NCI-H524 (cell line): ENCODE measurements at regions not wholly inside any gene's neighbourhood (a gene's known extent, or its start where the extent isn't known, plus 50 kb on each side); places are given as distances from the start of the nearest gene placed in this dataset.
"Not testable (repeated sequence)": the region's sequence is repeated elsewhere in the genome, so short reads cannot be mapped to it uniquely, and the experiment has no call there.

ENCODE experiments used
- DNase-seq, 2 experiments: peaks; one replicate each; lab custom pipeline; 2025; lab: John Stamatoyannopoulos, UW

DNA sequence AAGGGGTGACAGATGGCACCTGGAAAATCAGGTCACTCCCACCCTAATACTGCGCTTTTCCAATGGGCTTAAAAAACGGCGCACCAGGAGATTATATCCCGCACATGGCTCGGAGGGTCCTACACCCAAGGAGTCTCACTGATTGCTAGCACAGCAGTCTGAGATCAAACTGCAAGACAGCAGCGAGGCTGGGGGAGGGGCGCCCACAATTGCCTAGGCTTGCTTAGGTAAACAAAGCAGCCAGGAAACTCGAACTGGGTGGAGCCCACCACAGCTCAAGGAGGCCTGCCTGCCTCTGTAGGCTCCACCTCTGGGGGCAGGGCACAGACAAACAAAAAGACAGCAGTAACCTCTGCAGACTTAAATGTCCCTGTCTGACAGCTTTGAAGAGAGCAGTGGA is 205.7 kb upstream of the HTR1E start:
- DNase-seq = not testable (repeated sequence)

DNA sequence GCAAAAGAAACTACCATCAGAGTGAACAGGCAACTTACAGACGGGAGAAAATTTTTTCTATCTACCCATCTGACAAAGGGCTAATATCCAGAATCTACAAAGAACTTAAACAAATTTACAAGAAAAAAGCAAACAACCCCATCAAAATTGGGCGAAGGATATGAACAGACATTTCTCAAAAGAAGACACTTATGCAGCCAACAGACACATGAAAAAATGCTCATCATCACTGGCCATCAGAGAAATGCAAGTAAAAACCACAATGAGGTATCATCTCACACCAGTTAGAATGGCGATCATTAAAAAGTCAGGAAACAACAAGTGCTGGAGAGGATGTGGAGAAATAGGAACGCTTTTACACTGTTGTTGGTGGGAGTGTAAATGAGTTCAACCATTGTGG is 206.6 kb upstream of the HTR1E start:
- DNase-seq = not testable (repeated sequence)

DNA sequence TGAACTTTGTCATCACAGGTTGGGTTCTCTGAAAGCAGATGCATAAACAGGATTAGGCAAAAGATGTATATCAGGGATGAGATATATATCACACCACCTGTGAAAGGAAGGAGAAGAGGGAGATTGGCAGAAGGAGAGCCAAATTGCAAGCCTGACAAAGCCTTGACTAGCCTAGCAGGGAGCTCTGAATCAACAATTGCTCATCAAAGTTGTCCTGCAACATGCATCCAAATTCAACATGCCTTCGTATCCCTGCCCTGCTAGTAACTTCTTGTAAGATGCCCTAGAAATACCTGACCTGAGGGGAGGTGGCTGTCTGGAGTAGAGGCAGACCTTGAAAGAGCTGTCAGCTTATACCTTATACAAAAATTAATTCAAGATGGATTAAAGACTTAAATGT is 207.1 kb upstream of the HTR1E start:
- no peak for DNase-seq

DNA sequence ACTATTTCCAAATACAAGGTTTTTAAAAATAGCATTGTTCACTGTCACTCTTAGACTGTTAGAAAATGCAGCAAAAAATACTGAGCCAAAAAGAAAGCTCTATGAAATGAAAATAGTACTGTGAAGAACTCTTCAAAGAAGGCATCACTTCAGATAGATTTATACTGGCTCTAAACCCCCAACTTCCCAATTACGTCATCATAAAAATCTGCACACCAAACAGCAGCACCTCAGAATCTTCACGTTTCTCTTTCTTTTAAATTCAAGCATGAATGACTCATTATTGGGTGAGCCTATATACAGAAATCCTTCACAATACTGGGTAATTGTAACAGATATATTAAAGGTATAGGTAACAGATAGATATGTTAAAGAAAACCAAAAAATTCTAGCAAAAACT is 208.4 kb upstream of the HTR1E start:
- DNase-seq = no peak

DNA sequence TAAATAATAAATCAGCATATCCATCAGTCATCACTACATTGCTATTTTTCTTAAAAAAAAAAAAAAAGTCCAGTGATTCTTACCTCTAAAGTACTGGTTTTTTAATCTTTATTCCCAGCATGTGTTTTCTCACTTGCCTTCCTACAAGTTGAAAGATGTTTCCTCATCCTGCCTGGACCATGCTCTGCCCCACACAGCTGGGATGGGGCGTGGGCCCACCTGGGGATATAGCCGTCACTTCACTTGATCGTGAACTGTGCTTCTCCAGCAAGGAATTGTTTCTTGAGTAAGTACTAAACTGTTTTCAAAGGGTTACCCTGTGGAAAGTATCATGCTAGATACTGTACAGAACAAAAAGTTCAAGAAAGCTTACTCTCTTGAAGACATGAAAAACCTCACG is 212.6 kb upstream of the HTR1E start:
- no peak for DNase-seq

DNA sequence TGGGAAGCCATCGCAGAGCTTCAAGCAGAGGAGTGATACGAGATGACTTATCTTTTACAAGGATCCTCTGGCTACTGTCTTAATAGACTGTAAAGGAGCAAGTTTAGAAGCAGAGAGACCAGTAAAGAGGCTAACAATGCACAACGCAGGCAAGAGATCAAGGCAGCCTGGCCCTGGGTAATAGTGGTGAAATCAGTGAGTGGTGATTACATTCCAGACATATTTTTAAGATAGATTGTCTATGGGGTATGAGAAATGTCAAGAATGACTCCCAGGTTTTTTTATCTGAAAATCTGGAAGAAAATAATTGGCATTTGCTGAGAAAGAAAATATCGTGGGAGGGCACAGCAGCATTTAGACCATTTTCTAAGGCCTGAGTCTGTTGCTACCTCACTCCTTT is 213.6 kb upstream of the HTR1E start:
- no peak for DNase-seq

DNA sequence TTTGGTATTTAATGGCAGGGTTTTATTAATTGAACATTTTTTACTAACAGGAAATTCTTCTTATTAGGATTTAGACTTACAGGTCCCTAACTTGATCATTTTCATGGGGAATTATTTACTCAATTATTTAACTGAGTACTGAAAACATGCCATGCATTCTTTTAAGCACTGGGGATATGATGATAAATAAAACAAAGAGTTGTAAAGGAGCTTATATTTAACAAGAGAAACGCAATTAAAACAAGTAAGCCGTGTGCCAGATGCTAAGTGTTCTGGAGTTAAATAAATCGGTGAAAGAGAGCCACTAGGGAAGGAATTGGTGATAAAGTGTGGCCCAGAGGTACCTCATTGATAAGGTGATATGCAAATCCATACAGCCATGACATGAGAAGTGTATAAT is 214.2 kb upstream of the HTR1E start:
- DNase-seq = no peak

DNA sequence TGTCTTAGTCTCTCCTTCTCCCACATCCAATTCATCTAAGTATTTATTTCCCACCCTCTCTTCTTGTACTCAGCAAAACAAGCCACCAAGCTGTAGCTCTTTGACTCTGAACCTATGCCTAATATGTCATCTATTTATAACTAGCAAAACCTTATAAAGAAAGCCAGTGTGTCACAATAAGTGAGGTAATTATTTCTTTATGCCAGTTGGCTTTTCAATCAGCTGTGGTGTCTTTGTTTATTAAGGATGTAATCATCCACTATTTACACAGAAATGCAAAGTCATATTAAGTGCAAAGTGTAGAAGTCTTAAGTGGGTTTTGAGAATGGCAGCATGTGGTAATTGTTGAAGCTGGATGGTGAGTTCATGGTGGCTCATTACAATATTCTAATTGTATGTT is 215.2 kb upstream of the HTR1E start:
- no peak for DNase-seq

DNA sequence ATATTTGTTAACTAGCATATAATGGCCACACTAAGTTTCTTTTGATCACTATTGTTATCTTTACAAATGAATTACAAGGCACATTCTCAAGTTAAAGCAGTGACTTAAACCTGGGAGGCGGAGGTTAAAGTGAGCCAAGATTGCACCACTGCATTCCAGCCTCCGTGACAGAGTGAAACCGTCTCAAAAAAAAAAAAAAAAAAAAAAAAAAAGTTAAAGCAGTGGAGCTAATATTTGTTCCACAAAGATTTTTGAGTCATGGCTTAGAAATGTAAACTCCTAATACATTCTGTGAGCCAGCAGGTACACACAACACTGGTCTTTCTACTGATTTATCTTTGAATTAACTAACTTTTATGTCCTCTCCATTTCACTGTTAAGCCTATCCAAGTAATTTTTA is 221.7 kb upstream of the HTR1E start:
- no peak for DNase-seq

DNA sequence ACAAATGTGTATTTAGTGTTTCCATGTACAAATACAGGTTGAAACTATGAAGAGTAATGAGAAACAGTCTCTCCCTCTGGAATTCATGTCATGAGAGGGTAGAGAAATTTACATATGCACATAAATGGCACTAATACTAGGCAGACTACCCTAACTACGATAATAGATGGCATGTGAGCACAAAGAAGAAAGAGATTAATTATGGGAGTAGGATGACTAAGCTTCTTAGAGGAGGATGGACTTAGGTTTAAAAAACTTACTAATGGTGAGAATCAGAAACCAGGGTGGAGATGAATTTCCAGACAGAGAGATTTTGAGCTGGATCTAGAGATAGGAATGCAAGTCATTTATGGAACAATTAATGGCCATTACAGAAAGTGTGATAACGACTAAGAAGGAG is 225.3 kb upstream of the HTR1E start:
- no peak for DNase-seq

DNA sequence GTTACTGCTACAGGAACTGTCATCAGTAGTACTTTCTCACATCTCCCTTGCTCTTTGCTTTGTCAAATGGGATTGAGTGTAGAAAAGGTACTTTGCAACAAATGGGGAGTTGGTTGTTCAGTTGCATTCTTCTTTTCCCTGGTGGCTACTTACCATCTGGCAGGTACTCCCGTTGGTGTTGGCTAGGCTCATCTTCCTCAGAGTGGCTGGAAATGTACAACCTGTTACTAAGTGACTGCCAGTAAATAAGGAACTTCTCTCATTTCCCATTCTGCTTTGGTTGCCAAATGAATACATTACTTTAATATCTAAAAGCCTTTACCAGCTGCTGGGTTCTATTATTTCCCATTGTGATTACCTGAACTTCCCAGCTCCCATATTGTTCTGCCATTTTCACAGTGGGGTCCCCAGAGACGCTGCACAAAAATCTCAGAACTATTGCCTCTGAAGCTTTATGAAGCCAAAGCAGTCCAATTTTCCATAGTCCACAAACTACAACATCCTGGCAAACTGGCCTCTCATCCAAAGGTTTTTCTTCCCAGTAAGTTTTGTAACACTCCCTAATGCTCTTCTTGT is 229.7 kb upstream of the HTR1E start:
- DNase-seq = peak; percentile 7 to 75

DNA sequence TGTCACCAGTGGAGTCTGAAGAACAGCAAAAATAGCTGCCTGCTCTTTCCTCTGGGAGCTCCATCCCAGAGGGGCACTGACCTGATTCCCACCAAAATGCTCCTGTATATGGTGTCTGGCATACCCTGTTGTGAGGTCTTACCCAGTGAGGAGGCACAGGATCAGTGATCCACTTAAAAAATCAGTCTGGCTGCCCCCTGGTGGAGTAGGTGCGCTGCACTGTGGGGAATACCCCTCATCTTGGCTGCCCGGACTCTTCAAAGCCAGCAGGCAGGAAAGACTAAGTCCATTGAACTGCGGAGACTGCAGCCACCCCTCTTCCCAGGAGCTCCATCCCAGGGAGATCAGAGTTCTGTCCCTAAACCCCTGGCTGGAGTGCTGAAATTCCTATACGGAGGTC is 230.9 kb upstream of the HTR1E start:
- DNase-seq = peak in 1 of 2 experiments; percentile 21

DNA sequence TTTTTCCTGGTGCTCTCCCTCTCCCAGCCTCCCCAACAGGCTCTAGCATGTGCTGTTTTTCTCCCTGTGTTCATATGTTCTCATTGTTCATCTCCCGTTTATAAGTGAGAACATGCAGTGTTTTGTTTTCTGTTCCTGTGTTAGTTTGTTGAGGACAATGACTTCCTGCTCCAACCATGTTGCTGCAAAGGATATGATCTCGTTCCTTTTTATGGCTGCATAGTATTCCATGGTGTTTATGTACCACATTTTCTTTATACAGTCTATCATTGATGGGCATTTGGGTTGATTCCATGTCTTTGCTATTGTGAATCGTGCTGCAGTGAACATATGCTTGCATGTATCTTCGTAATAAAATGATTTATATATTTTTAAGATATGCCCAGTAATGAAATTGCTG is 236.1 kb upstream of the HTR1E start:
- DNase-seq = not testable (repeated sequence)

DNA sequence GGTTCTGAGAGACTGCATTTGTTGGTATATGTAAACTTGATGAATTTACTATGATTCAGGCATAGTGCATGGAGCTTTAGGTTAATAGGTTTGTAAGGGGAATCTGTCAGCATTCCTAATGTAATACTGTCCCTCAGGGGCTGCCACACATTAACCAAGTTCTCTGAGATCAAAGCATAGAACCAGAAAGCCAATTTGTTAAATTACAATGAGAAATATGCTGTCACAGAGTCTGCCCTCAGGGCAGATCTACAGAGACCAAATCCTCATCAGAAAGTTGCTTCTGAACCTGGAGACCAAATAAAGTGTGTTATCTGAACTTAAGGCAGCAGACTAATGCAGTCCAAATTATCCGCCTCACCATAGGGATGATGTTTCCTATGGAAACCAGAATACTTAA is 250.8 kb upstream of the HTR1E start:
- DNase-seq = no peak

DNA sequence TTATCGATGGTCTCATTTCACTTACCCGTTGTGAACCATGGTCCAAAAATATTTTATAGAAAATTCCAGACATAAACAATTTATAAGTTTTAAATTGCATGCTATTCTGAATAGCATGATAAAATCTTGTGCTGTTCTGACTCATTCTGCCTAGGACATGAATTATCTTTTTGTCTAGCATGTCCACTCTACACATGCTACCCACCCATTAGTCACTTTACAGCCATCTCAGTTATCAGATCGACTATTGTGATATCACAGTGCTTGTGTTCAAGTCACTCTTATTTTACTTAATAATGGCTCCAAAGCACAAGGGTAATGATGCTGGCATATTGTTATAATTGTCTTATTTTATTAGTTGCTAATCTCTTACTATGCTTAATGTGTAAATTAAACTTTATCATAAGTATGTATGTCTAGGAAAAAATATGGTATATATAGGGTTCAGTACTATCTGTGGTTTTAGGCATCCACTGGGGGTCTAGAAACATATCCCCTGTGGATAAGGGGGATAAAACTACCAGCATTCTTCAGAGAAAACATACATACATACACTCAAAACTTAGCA is 252.0 kb upstream of the HTR1E start:
- no peak for DNase-seq

DNA sequence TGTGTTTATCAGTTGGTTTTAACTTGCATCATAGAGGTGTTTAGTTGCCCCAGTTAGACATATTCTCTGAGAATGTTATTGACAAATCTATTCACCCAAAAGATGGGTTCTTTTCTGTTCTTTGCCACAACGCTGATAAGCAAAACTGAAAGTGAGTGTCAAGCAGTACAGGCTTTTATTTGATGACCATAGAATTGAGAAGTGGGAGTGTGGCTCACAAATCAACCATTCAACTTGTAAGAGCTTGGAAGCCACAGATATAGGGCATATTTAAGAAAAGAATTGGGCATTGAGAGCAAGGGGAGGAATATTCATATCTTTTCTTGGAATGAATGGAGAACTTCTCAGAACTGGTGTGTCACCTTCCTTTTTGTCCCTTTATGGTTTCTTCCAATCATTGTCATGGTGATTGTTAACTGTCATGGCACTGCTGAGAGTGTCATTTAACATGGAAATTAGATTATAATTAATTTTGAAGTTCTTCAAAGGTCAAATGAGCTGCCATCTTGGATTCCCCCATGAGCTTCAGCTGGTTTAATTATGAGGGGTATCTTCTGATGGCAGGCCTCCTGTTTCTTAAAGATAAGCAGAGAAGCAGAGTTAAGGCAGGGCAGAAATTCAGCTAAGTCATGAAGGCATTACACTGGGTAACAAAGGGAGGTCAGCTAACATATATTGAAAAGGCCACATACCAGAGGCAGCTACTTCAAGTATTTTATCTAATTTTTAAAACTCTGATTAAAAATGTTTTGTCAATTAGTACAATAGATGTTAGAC is 254.0 kb upstream of the HTR1E start:
- DNase-seq = no peak

DNA sequence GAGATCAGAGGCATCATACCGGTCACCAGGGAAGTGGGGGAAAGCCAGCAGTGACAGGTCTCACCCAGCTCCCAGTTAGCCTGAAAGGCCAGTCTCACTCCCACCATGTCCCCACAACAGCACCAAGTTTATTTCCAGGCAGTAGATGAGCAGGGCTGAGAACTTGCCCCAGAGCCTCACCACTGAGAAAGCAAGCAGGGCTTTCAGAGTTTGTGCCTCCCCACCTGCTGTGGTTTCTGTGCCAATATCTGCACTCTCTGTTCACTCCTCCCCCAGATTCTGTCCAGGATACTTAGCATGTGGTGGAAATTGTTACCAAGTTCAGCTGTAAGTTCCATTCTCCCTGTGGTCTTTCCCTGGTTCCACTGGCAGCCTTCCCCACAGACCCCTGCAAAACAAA is 255.0 kb upstream of the HTR1E start:
- no peak for DNase-seq

DNA sequence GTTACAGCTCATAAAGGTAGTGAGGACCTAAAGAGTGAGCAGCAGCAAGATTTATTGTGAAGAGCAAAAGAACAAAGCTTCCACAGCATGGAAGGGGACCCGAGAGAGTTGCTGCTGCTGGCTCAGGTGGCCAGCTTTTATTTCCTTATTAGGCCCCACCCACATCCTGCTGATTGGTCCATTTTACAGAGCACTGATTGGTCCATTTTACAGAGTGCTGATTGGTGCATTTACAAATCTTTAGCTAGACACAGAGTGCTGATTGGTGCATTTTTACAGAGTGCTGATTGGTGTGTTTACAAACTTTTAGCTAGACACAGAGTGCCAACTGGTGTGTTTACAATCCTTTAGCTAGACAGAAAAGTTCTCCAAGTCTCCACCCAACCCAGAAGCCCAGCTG is 256.2 kb upstream of the HTR1E start:
- not testable (repeated sequence) for DNase-seq

DNA sequence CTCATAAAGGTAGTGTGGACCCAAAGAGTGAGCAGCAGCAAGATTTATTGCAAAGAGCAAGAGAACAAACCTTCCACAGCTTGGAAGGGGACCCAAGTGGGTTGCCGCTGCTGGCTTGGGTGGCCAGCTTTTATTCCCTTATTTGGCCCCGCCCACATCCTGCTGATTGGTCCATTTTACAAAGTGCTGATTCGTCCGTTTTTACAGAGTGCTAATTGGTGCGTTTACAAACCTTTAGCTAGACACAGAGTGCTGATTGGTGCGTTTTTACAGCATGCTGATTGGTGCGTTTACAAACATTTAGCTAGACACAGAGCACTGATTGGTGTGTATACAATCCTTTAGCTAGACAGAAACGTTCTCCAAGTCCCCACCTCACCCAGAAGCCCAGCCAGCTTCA is 265.2 kb upstream of the HTR1E start:
- DNase-seq = not testable (repeated sequence)

DNA sequence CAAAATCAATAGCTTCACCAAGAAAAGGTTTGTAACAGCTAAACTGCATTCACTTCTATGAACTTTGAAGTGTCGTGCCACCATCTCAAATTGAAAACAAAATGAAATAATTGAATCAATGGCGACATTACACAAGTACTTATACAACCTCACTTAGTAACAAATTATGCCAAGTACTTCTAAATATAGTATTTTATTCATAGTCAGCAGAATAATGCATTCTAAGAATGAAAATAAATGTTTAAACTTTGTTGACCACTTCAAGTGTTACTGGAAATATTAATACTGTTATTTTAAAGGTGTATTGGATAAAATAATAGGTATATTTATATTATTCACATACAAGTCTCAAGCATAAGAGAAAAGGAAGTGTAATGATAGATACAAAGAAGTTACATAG is 280.1 kb upstream of the HTR1E start:
- no peak for DNase-seq

DNA sequence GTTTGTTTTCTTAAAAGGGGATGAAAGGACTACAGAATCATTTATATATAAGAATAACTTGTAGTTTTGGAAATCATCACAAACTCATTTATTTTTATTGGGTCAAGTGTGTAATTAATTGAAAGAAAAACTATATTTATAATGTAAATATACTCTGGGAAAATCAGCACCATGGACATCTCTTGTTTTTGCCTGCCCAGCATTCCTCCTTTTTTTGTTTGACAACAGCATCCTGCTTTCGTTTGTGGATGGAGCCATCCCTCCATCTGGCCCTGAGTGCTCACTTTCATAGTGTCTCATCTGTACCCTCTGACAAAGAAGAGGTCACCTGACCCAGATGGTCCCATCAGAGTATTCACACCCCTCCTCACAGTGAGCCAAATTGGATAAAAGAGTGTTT is 308.2 kb upstream of the HTR1E start:
- no peak for DNase-seq

DNA sequence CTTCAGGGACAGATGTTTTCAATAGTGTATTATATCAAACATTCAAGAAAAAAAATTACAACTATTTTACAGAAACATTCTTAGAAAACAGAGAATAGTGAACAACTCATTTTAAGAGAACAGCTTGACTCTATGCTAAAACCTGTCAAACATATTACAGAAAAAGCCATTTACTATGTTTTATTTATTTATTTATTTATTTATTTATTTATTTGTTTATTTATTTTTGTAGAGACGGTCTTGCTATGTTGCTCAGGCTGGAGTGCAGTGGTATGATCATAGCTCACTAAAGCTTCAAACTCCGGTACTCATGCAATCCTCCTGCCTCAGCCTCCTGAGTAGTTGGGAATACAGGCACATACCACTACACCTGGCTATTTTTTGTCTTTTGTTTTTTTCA is 317.9 kb upstream of the HTR1E start:
- no peak for DNase-seq

DNA sequence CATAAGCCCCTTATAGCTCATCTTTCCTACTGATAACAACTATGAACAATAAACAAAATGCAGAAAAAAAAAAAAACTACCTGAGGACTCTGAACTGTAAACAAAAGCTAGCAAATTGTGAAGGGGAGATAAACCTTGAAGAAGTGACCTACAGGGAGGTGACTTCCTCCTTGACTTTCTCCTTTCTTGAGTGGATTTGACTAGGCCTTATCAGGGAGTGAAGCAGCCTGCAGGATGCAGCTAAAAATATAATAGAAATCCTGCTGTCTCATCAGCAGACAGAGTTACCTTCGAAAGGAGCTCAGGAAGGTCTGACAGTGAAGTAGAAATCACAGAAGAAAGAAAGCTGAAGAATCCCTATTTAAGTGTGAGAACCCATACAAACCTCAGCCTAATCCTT is 322.0 kb upstream of the HTR1E start:
- no peak for DNase-seq
